ENCODE measurements at regions not wholly inside any gene's neighbourhood (a gene's known extent, or its start where the extent isn't known, plus 50 kb on each side); places are given as distances from the start of the nearest gene placed in this dataset.

DNA sequence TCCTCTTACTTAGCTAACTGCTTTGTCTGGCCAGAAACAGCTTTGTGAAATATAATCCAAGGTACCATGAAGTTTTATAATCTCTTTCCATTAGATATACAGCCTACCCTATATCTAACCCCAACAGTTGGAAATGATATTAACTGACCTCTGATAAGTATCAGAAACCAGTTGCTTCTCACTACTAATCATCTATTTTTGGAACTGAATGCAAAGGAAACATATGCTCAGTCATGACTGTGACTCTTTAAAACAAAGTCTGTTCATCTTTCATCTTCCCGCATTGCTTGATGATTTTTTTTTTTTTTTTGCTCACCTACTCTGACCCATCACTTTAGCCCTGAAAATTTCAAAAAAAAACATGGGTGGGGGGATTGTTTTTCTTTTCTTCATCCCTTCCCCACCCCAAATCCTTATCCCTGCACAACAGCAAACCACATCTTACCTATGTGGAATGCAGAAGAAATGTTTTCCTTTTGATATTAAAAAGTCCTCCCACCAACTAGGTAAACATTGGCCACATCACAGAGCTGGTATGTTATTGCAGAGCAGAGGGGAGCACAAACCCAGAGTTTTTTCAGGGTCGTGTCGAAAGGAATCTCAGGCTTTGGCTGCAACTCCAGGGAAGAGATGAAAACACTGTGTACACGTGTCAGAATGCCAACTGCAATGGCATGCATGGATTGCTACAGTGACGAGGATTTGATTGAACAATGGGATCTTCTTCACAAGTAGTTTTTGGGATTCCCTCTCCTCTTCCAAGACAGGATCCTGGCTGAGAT, 137.3 kb downstream of the SLC30A10 start:
- TF ChIP-seq GATA3 (IDR thresholded peaks at IDR 0.05; ENCODE audit: low read depth, low read length) (peak; percentile 49; the same call in 1 of the 2 replicates), GATA2 (IDR thresholded peaks at IDR 0.05; ENCODE audit: low read depth, low read length) (no peak)

All from SH-SY5Y (cell line).